ENCODE measurements at regions not wholly inside any gene's neighbourhood (a gene's known extent, or its start where the extent isn't known, plus 50 kb on each side); places are given as distances from the start of the nearest gene placed in this dataset.

DNA sequence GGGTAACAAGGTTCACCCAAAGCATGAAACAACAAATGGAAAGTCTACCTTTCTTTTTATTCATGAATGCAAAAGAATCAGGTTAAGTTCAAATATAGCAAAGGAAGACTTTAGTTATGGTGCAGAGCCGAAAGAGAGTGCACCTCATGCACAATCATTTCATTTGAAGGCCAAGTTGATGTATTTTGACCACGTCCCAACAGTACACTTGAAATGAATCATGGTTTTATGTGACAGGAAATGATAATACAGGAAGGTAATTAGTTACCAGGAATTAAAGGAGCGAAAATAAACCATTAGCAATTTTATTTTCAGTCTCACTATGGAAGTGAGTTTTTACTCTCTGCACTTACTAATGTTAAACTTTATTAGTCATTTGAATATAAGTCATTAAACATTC lies 281.2 kb upstream of the DIAPH2 start:
- TF ChIP-seq, protein P1, sequence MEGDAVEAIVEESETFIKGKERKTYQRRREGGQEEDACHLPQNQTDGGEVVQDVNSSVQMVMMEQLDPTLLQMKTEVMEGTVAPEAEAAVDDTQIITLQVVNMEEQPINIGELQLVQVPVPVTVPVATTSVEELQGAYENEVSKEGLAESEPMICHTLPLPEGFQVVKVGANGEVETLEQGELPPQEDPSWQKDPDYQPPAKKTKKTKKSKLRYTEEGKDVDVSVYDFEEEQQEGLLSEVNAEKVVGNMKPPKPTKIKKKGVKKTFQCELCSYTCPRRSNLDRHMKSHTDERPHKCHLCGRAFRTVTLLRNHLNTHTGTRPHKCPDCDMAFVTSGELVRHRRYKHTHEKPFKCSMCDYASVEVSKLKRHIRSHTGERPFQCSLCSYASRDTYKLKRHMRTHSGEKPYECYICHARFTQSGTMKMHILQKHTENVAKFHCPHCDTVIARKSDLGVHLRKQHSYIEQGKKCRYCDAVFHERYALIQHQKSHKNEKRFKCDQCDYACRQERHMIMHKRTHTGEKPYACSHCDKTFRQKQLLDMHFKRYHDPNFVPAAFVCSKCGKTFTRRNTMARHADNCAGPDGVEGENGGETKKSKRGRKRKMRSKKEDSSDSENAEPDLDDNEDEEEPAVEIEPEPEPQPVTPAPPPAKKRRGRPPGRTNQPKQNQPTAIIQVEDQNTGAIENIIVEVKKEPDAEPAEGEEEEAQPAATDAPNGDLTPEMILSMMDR (IDR thresholded peaks at IDR 0.05; ENCODE audit: borderline replicate concordance, insufficient read depth, low read depth, low read length): no peak
- H3K4me3 ChIP-seq (ENCODE audit: low read depth, low read length): no peak overlapping the region

DNA sequence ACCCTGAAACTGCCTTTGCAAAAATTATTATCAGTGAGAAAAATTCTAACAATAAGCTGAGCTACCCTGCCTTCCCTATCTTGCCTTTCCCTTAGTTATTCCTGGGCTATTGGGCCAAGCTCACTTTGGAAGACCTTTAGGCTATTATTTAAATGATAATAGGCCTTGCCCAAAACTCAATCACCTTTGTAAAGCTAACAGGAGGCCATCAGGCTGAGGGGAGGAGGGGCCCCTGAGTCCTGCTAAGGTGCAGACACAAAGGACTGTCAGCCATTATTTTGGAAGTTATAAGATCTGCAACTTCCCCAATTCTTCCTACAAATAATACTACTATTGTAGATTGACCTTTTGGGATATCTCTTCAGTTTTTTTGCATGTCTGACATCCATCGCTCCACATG lies 278.8 kb upstream of the DIAPH2 start:
- H3K4me3 ChIP-seq (ENCODE audit: low read depth, low read length): no peak overlapping the region

DNA sequence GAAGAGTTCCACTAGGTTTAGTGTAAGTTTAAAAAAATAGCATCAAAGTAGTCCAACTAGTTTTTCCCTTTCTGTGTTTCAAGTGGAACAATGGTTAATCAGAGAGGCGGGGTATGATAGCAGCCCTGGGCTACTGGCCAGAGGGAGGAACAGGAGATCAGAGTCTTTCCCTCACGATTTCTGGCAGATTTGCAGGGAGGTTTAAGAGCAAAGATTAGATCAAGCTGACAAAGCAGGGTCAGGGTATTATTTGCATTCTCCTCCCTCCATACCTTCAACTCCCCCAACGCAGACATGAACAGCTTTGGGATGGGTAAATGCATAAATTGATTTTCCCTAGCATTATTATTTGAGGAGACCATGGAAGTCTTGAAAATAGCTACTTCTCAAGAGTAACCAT lies 277.6 kb upstream of the DIAPH2 start:
- TF ChIP-seq, protein P1 (IDR thresholded peaks at IDR 0.05; ENCODE audit: borderline replicate concordance, insufficient read depth, low read depth, low read length): no peak
- no peak overlapping the region for H3K4me3 ChIP-seq (ENCODE audit: low read depth, low read length)

More for the DNA sequence above, 278.8 kb upstream of the DIAPH2 start:
- TF ChIP-seq, protein P1 (IDR thresholded peaks at IDR 0.05; ENCODE audit: borderline replicate concordance, insufficient read depth, low read depth, low read length): no peak

GRCh38 chrX:96407501-96407900 lies 277.1 kb upstream of the DIAPH2 start:
- TF ChIP-seq, protein P1 (IDR thresholded peaks at IDR 0.05; ENCODE audit: borderline replicate concordance, insufficient read depth, low read depth, low read length): no peak
- H3K4me3 ChIP-seq (ENCODE audit: low read depth, low read length): no peak overlapping the region

DNA sequence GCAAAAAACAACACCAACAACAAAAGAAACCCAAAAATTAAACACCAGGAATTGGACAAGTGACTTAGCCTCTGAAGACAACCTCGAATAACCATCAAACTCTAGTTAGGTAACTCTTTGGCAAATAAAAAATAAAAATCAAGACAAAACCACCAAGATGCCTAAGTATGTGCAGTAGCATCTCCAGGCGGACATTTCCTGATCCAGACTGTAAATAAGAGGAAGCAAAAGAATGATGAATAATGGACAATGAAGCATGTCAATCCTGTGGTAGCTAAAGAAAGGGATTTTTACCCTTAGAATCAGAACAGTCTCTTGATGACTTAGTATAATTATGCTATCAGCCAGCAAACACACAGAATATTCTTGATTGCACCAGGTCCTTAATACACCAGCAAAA lies 276.7 kb upstream of the DIAPH2 start:
- no peak overlapping the region for H3K4me3 ChIP-seq (ENCODE audit: low read depth, low read length)
- TF ChIP-seq, protein P1 (IDR thresholded peaks at IDR 0.05; ENCODE audit: borderline replicate concordance, insufficient read depth, low read depth, low read length): no peak

DNA sequence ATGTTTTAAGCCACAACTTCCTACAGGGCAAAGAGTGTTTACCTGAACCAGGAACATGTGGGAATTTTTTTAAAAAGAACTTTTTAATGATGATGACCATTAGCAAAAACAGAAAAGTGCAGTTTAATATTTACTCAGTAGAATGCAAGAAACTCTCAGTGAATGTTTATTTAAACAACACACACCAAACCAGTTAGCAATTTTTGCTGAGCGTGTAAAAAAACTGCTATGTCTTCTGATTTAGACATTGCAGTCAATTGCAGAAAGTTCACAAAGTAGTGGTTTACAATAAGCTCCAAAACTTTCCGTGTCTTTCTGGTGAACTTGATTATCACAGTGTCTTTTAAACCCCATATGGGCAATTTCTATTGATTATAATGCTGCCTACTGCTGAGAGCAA lies 273.7 kb upstream of the DIAPH2 start:
- TF ChIP-seq, protein P1 (IDR thresholded peaks at IDR 0.05; ENCODE audit: borderline replicate concordance, insufficient read depth, low read depth, low read length): no peak

DNA sequence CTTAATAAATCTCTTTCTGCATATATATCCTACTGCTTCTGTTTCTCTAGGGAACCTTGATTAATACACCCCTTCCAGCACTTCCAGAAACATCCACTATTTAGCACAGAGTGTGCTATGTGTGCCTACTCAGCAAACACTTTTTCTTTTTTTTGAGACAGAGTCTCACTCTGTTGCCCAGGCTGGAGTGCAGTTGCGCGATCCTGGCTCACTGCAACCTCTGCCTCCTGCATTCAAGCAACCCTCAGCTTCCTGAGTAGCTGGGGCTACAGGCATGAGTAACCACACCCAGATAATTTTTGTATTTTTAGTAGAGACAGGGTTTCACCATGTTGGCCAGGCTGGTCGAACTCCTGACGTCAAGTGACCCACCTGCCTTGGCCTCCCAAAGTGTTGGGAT lies 266.9 kb upstream of the DIAPH2 start:
- H3K4me3 ChIP-seq (ENCODE audit: low read depth, low read length): no peak overlapping the region
- TF ChIP-seq, protein P1 (IDR thresholded peaks at IDR 0.05; ENCODE audit: borderline replicate concordance, insufficient read depth, low read depth, low read length): no peak

More for the DNA sequence above, 273.7 kb upstream of the DIAPH2 start:
- H3K4me3 ChIP-seq (ENCODE audit: low read depth, low read length): no peak overlapping the region

Data from GM12875 (cell line).